Epithelial cell of esophagus (primary cell): ENCODE measurements at regions not wholly inside any gene's neighbourhood (a gene's known extent, or its start where the extent isn't known, plus 50 kb on each side); places are given as distances from the start of the nearest gene placed in this dataset.

Experiments
- DNase-seq: peaks from one replicate; pipeline ENCODE4 v3.0.0; 2010; ENCODE audit warnings: low read depth
- H3K4me3 ChIP-seq: 2 replicates; pipeline ENCODE4 v1.5.1; 2011; ENCODE audit warnings: mild to moderate bottlenecking, low read length, control low read depth
- CTCF ChIP-seq: IDR thresholded peaks from 2 replicates; pipeline ENCODE4 v1.5.1; 2011; ENCODE audit warnings: low read depth, mild to moderate bottlenecking, low read length, control low read depth, inconsistent platforms; ENCODE audit not compliant: insufficient read depth; ENCODE audit errors: missing control alignments

GRCh38 chr1:238302646-238303045 is 411.9 kb upstream of the ZP4 start:
- no peak for TF ChIP-seq CTCF
- no peak for DNase-seq

GRCh38 chr1:238296371-238296770 is 405.6 kb upstream of the ZP4 start:
- H3K4me3 ChIP-seq = no peak overlapping the region
- no peak for DNase-seq
- no peak for TF ChIP-seq CTCF

More at GRCh38 chr1:238302646-238303045, 411.9 kb upstream of the ZP4 start:
- no peak overlapping the region for H3K4me3 ChIP-seq

- no peak overlapping the region for H3K4me3 ChIP-seq
- no peak for TF ChIP-seq CTCF
- DNase-seq = no peak
Observed at GRCh38 chr1:238293075-238293474, 402.4 kb upstream of the ZP4 start.

GRCh38 chr1:238281418-238281817 is 390.7 kb upstream of the ZP4 start:
- TF ChIP-seq CTCF = no peak
- no peak for DNase-seq

GRCh38 chr1:238279694-238280380 is 389.1 kb upstream of the ZP4 start:
- TF ChIP-seq CTCF = no peak
- H3K4me3 ChIP-seq = no peak overlapping the region
- no peak for DNase-seq

More at GRCh38 chr1:238281418-238281817, 390.7 kb upstream of the ZP4 start:
- H3K4me3 ChIP-seq = no peak overlapping the region

- no peak for TF ChIP-seq CTCF
- no peak for DNase-seq
- H3K4me3 ChIP-seq = no peak overlapping the region
Observed at GRCh38 chr1:238272145-238272544, 381.4 kb upstream of the ZP4 start.

GRCh38 chr1:238265866-238266265 is 375.1 kb upstream of the ZP4 start:
- DNase-seq = no peak
- no peak for TF ChIP-seq CTCF
- no peak overlapping the region for H3K4me3 ChIP-seq
